ENCODE measurements at regions not wholly inside any gene's neighbourhood (a gene's known extent, or its start where the extent isn't known, plus 50 kb on each side); places are given as distances from the start of the nearest gene placed in this dataset.

- no peak for DNase-seq
These were observed 296.8 kb downstream of the WDR72 start for GRCh38 chr15:53462651-53463050.

- no peak for DNase-seq
These were observed 297.8 kb downstream of the WDR72 start for GRCh38 chr15:53461677-53462076.

GRCh38 chr15:53458736-53459135, 300.7 kb downstream of the WDR72 start:
- peak; percentile 22 for DNase-seq

- peak; percentile 67 for DNase-seq
These were observed 302.0 kb downstream of the WDR72 start for GRCh38 chr15:53457479-53457878.

- no peak for DNase-seq
These were observed 304.4 kb downstream of the WDR72 start for GRCh38 chr15:53454843-53455721.

- DNase-seq = no peak
These were observed 305.0 kb downstream of the WDR72 start for GRCh38 chr15:53454535-53454842.

GRCh38 chr15:53453253-53454105, 306.0 kb downstream of the WDR72 start:
- DNase-seq = peak; percentile 77

- DNase-seq = no peak
These were observed 311.0 kb downstream of the WDR72 start for GRCh38 chr15:53448232-53449015.

GRCh38 chr15:53447742-53448141, 311.7 kb downstream of the WDR72 start:
- DNase-seq = no peak

- DNase-seq = peak; percentile 33
These were observed 312.3 kb downstream of the WDR72 start for GRCh38 chr15:53447053-53447574.

- peak; percentile 36 for DNase-seq
These were observed 313.1 kb downstream of the WDR72 start for GRCh38 chr15:53446376-53446775.

GRCh38 chr15:53445531-53445930, 313.9 kb downstream of the WDR72 start:
- no peak for DNase-seq

- no peak for DNase-seq
These were observed 321.2 kb downstream of the WDR72 start for GRCh38 chr15:53437985-53438841.

- DNase-seq = no peak
These were observed 322.1 kb downstream of the WDR72 start for GRCh38 chr15:53437366-53437765.

GRCh38 chr15:53434174-53434678, 325.2 kb downstream of the WDR72 start:
- DNase-seq = no peak

- no peak for DNase-seq
These were observed 343.1 kb downstream of the WDR72 start for GRCh38 chr15:53416219-53416940.

GRCh38 chr15:53414167-53414566, 345.3 kb downstream of the WDR72 start:
- no peak for DNase-seq

- DNase-seq = no peak
These were observed 346.9 kb downstream of the WDR72 start for GRCh38 chr15:53412542-53412941.

GRCh38 chr15:53404930-53405493, 354.5 kb downstream of the WDR72 start:
- no peak for DNase-seq

GRCh38 chr15:53401503-53401902, 358.0 kb downstream of the WDR72 start:
- DNase-seq = no peak

- DNase-seq = no peak
These were observed 358.5 kb downstream of the WDR72 start for GRCh38 chr15:53400986-53401385.

All from NCI-H510A treated with DMSO at 0.1 percent for 48 hours (cell line).